Prostate gland (tissue), 2 donors: ENCODE measurements at regions not wholly inside any gene's neighbourhood (a gene's known extent, or its start where the extent isn't known, plus 50 kb on each side); places are given as distances from the start of the nearest gene placed in this dataset.

ENCODE experiments used
- CTCF ChIP-seq, 4 experiments: fragments of 200-600 bp in 2 of 4; fragments of 450-650 bp in 2 of 4; sonication (generic) in 2 of 4; IDR thresholded peaks; 1 replicate in 3 of 4; 2 replicates in 1 of 4; pipeline ENCODE4 v1.5.1; 2016 to 2019; ENCODE audit warnings: antibody characterized with exemption in 4 of 4, mild to moderate bottlenecking in 2 of 4, moderate library complexity in 2 of 4
- POLR2A ChIP-seq: fragments of 450-650 bp; IDR thresholded peaks from one replicate; pipeline ENCODE4 v1.6.1; 2016; ENCODE audit warnings: antibody characterized with exemption, mild to moderate bottlenecking
- POLR2AphosphoS5 ChIP-seq: sonication (generic); formaldehyde crosslinking; IDR thresholded peaks from one replicate; pipeline ENCODE4 v1.6.1; 2017; ENCODE audit warnings: antibody characterized with exemption

- TF ChIP-seq CTCF (IDR thresholded peaks at IDR 0.05) (no peak), POLR2A (no peak), POLR2AphosphoS5 (no peak)
Observed at GRCh38 chr18:57930476-57930875, 113.5 kb upstream of the NEDD4L start.
